ENCODE measurements at regions not wholly inside any gene's neighbourhood (a gene's known extent, or its start where the extent isn't known, plus 50 kb on each side); places are given as distances from the start of the nearest gene placed in this dataset.

DNA sequence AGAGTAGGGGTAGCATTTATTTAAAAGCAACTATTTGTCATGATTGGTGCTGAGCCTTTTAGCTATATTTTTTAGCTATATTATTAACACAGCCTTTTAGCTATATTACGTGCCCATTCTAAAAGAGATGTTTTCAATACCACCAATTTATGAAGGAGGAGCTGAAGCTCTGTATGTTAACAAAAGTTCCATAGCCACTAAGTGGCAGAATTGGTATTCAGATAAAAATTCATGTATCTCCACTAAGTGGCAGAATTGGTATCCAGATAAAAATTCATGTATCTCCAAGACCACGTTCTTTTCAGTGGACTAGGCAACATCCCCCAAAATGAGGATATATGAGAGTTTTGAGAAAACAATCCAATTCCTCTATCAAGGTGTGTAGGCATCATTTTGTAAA lies 268.6 kb downstream of the HGF start:
- WGBS, 2 donors, result 65 to 75% methylated on average over 2 of the region's 2 CpGs
- no peak for TF ChIP-seq POLR2A (IDR thresholded peaks at IDR 0.05)
- TF ChIP-seq, protein P1, sequence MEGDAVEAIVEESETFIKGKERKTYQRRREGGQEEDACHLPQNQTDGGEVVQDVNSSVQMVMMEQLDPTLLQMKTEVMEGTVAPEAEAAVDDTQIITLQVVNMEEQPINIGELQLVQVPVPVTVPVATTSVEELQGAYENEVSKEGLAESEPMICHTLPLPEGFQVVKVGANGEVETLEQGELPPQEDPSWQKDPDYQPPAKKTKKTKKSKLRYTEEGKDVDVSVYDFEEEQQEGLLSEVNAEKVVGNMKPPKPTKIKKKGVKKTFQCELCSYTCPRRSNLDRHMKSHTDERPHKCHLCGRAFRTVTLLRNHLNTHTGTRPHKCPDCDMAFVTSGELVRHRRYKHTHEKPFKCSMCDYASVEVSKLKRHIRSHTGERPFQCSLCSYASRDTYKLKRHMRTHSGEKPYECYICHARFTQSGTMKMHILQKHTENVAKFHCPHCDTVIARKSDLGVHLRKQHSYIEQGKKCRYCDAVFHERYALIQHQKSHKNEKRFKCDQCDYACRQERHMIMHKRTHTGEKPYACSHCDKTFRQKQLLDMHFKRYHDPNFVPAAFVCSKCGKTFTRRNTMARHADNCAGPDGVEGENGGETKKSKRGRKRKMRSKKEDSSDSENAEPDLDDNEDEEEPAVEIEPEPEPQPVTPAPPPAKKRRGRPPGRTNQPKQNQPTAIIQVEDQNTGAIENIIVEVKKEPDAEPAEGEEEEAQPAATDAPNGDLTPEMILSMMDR (IDR thresholded peaks at IDR 0.05), result no peak
- DNase-seq (ENCODE audit: low spot score in 2 of 2), result no peak
- intact Hi-C loops (cut with DNase I; ENCODE audit: low total_unique reads), result no loop called here
- no peak overlapping the region for H3K4me3 ChIP-seq (ENCODE audit: low read depth, poor library complexity, severe bottlenecking)

- no peak for DNase-seq (ENCODE audit: low spot score in 2 of 2)
- no peak overlapping the region for H3K4me3 ChIP-seq (ENCODE audit: low read depth, poor library complexity, severe bottlenecking)
- TF ChIP-seq POLR2A (IDR thresholded peaks at IDR 0.05), result no peak
- TF ChIP-seq, protein P1 (IDR thresholded peaks at IDR 0.05), result no peak
- intact Hi-C loops (cut with DNase I; ENCODE audit: low total_unique reads), result no loop called here
- WGBS, 2 donors, result 67 to 69% methylated on average over 8 of the region's 8 CpGs
Measured at GRCh38 chr7:81500631-81501030, 269.2 kb downstream of the HGF start.

GRCh38 chr7:81499262-81500116 lies 270.4 kb downstream of the HGF start:
- intact Hi-C loops (cut with DNase I; ENCODE audit: low total_unique reads), result no loop called here
- no peak overlapping the region for H3K4me3 ChIP-seq (ENCODE audit: low read depth, poor library complexity, severe bottlenecking)
- DNase-seq (ENCODE audit: low spot score in 2 of 2), result no peak
- TF ChIP-seq, protein P1 (IDR thresholded peaks at IDR 0.05), result no peak
- no peak for TF ChIP-seq POLR2A (IDR thresholded peaks at IDR 0.05)
- 49 to 55% methylated on average over 4 of the region's 4 CpGs for WGBS, 2 donors

DNA sequence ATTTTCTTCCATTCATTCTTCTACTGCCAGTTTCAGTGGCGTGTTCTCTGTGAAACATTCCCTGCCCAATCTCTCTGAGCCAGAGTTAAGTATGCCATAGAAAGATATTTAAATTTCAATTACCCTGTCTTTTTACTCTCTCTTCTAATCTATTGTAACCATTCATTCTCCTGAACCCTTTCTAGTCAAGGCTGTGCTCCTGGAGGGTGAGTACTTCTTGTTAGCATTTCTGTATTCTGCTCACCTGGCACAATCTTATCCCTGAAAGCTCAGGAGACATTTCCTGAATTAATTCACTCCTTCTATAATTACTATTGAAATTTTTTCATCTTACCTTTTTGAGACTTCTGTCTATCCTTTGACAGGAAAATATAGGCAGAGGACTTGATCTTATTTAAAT lies 271.7 kb downstream of the HGF start:
- no peak for DNase-seq (ENCODE audit: low spot score in 2 of 2)
- 83 to 89% methylated on average over 1 of the region's 1 CpG for WGBS, 2 donors
- no peak overlapping the region for H3K4me3 ChIP-seq (ENCODE audit: low read depth, poor library complexity, severe bottlenecking)
- TF ChIP-seq, protein P1 (IDR thresholded peaks at IDR 0.05), result no peak
- no peak for TF ChIP-seq POLR2A (IDR thresholded peaks at IDR 0.05)
- intact Hi-C loops (cut with DNase I; ENCODE audit: low total_unique reads), result no loop called here

DNA sequence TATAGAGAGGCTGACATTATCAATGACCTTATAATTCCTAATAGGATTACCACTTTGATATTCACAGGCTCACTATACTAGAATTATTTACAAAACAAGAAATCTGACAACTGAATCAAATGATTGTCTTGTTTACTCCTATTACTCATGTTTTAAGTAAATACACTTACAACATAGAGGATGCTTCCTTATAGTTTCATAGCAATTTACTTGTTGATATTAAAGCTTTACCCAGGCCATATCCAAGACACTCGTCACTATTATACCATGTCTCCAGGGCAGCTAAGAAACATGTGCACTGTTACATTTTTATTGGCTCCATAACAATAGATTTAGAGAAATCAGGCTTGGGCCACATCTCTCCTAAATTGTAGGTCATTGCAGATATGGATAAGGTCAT lies 276.9 kb downstream of the HGF start:
- TF ChIP-seq, protein P1 (IDR thresholded peaks at IDR 0.05), result no peak
- TF ChIP-seq POLR2A (IDR thresholded peaks at IDR 0.05), result no peak
- no peak for DNase-seq (ENCODE audit: low spot score in 2 of 2)
- 77 to 83% methylated on average over 1 of the region's 1 CpG for WGBS, 2 donors
- no peak overlapping the region for H3K4me3 ChIP-seq (ENCODE audit: low read depth, poor library complexity, severe bottlenecking)
- intact Hi-C loops (cut with DNase I; ENCODE audit: low total_unique reads), result loop anchor here (5.0 kb wide), 1 partner anchor 1234 kb away; no protein-coding TSS in a partner anchor
